SK-MEL-5 (cell line): ENCODE measurements at regions not wholly inside any gene's neighbourhood (a gene's known extent, or its start where the extent isn't known, plus 50 kb on each side); places are given as distances from the start of the nearest gene placed in this dataset.
A peak's percentile ranks its signal among the peaks of the same experiment; 100 is the strongest.

Experiments used
- DNase-seq: peaks from one replicate; pipeline ENCODE4 v3.0.0-alpha.2; 2016; ENCODE audit warnings: low read depth, low spot score
- in situ Hi-C: cut with HindIII; loops from 2 replicates; pipeline ENCODE4 v1.10.0; 2016; ENCODE audit warnings: low sequenced_read_pairs, high pct_unique_total_duplicates, low pct_unique_long_range_greater_than_20kb

GRCh38 chr10:130358981-130359650 lies 222.9 kb downstream of the GLRX3 start:
- in situ Hi-C loops: no loop called here
- peak; percentile 9 for DNase-seq

GRCh38 chr10:130359711-130360110 lies 223.5 kb downstream of the GLRX3 start:
- DNase-seq: no peak
- in situ Hi-C loops: no loop called here

- in situ Hi-C loops: no loop called here
Measured at GRCh38 chr10:130360826-130361311, 224.7 kb downstream of the GLRX3 start.

GRCh38 chr10:130361351-130362105 lies 225.3 kb downstream of the GLRX3 start:
- no peak for DNase-seq
- in situ Hi-C loops: no loop called here

More at GRCh38 chr10:130360826-130361311, 224.7 kb downstream of the GLRX3 start:
- no peak for DNase-seq

GRCh38 chr10:130362308-130362761 lies 226.1 kb downstream of the GLRX3 start:
- DNase-seq: no peak
- in situ Hi-C loops: no loop called here

GRCh38 chr10:130363051-130363450 lies 226.9 kb downstream of the GLRX3 start:
- no peak for DNase-seq
- in situ Hi-C loops: no loop called here

GRCh38 chr10:130363899-130364445 lies 227.8 kb downstream of the GLRX3 start:
- no peak for DNase-seq
- in situ Hi-C loops: no loop called here

GRCh38 chr10:130364631-130365411 lies 228.6 kb downstream of the GLRX3 start:
- in situ Hi-C loops: no loop called here
- peak; percentile 49 for DNase-seq

- in situ Hi-C loops: no loop called here
- no peak for DNase-seq
Measured at GRCh38 chr10:130368761-130369560, 232.8 kb downstream of the GLRX3 start.

GRCh38 chr10:130369645-130370381 lies 233.6 kb downstream of the GLRX3 start:
- in situ Hi-C loops: no loop called here
- DNase-seq: no peak

GRCh38 chr10:130370721-130371120 lies 234.5 kb downstream of the GLRX3 start:
- in situ Hi-C loops: no loop called here
- DNase-seq: no peak

- DNase-seq: no peak
- in situ Hi-C loops: no loop called here
Measured at GRCh38 chr10:130371156-130371555, 235.0 kb downstream of the GLRX3 start.

GRCh38 chr10:130371666-130372065 lies 235.5 kb downstream of the GLRX3 start:
- DNase-seq: no peak
- in situ Hi-C loops: no loop called here

- in situ Hi-C loops: no loop called here
- DNase-seq: no peak
Measured at GRCh38 chr10:130372222-130372621, 236.0 kb downstream of the GLRX3 start.

- in situ Hi-C loops: no loop called here
- DNase-seq: no peak
Measured at GRCh38 chr10:130372866-130373265, 236.7 kb downstream of the GLRX3 start.

GRCh38 chr10:130377986-130378540 lies 241.9 kb downstream of the GLRX3 start:
- DNase-seq: no peak
- in situ Hi-C loops: no loop called here
